T47D (cell line): ENCODE measurements at regions not wholly inside any gene's neighbourhood (a gene's known extent, or its start where the extent isn't known, plus 50 kb on each side); places are given as distances from the start of the nearest gene placed in this dataset.
A peak's percentile ranks its signal among the peaks of the same experiment; 100 is the strongest.
"Not testable (repeated sequence)": the region's sequence is repeated elsewhere in the genome, so short reads cannot be mapped to it uniquely, and the experiment has no call there.

Experiments
- DNase-seq, 2 experiments: peaks; one replicate each; pipeline versions ENCODE4 v3.0.0 to v3.0.0-alpha.2; 2011 to 2012; ENCODE audit warnings: low read depth in 1 of 2, low spot score in 1 of 2
- JUND ChIP-seq: IDR thresholded peaks from 2 replicates; pipeline ENCODE4 v1.6.1; 2012; ENCODE audit warnings: low read depth
- in situ Hi-C: cut with HindIII; loops from 2 replicates; pipeline ENCODE4 v1.10.0; 2016; ENCODE audit warnings: low sequenced_read_pairs, low pct_unique_long_range_greater_than_20kb

DNA sequence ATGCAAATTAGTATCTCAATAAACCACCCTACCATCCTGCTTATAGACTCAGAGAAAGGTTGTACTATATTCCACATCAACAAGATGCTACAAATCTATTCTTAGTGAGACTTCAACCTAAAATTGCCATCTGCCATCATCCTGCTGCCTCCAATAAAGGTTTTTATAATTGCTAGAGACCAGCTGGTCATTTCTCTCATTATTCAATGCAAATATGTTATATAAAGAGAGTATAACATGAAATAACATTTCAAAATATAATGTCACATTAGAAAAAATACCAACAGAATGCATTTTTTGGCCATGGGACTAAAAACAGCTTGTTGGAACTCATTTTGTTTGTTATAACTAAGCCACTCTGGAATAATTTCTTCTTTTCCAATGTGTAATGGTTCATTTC is 247.3 kb downstream of the LRIG3 start:
- TF ChIP-seq JUND, result no peak
- in situ Hi-C loops, result no loop called here
- DNase-seq, result no peak

DNA sequence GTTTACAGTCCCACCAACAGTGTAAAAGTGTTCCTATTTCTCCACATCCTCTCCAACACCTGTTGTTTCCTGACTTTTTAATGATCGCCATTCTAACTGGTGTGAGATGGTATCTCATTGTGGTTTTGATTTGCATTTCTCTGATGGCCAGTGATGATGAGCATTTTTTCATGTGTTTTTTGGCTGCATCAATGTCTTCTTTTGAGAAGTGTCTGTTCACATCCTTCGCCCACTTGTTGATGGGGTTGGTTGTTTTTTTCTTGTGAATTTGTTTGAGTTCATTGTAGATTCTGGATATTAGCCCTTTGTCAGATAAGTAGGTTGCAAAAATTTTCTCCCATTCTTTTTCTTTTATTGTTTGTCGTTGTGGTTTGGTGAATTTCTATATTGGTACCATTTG is 242.5 kb downstream of the LRIG3 start:
- DNase-seq, in situ Hi-C loops: not testable (repeated sequence)

DNA sequence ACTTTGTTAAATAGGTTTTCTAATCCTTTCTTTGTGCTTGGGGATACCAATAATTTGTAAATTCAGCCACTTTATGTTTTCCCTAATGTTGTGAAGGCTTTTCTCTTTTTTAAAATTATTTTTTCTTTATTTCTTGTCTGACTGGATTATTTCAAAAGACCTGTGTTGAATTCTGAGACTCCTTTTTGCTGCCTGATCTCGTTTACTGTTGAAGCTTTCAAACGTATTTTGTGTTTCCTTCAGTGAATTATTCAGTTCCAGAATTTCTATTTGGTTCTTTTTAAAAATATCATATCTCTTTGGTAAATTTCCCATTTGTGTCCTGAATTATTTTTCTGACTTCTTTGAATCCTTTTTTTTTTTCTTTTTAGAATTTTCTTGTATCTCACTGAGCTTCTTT is 241.6 kb downstream of the LRIG3 start:
- DNase-seq, result no peak
- no peak for TF ChIP-seq JUND
- in situ Hi-C loops, result no loop called here

- in situ Hi-C loops, result no loop called here
- no peak for TF ChIP-seq JUND
- peak; percentile 33 to 74 for DNase-seq
Observed at GRCh38 chr12:58681730-58682129, 238.6 kb downstream of the LRIG3 start.

DNA sequence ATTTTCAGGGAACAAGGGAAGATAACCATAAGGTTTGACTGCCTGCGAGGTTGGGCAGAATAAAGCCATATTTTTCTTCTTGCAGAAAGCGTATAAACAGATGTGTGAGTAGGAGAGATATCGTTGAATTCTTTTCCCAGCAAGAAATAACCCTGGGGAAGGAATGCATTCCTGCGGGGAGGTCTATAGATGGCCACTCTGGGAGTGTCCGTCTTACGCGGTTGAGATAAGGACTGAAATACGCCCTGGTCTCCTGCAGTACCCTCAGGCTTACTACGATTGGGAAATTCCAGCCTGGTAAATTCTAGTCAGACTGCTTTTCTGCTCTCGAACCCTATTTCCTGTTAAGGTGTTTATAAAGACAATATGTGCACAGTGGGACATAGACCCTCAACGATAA is 225.0 kb downstream of the LRIG3 start:
- in situ Hi-C loops, result no loop called here
- no peak for DNase-seq
- no peak for TF ChIP-seq JUND

DNA sequence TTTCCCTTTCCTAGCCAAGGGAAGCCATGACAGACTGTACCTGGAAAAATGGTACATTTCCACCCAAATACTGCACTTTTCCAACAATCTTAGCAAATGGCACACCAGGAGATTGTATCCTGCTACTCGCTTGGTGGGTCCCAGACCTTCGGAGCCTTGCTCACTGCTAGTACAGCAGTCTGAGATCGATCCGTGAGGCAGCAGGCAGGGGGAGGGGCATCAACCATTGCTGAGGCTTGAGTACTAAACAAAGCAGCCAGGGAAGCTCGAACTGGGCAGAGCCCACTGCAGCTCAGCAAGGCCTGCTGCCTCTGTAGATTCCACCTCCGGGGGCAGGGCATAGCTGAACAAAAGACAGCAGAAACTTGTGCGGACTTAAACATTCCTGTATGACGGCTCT is 218.8 kb downstream of the LRIG3 start:
- in situ Hi-C loops, result no loop called here
- no peak for TF ChIP-seq JUND
- DNase-seq, result no peak

DNA sequence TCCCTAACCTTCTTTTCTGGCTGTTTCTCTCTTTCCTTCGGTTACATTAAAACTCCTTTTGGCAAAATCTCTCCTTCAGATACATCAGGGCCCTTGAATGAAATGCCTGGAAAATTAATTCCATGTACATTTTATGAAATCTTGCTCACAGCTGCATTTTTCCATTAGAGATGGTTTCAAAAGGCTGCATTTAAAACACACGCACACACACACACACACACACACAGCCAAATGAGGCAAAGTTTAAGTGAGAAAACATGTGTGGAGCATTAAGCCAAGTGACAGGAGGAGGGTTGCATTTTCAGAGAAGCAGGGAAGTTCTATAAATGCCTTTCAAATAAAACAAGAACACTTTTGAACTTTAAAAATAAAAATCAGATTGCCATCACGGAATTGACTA is 216.4 kb downstream of the LRIG3 start:
- no peak for TF ChIP-seq JUND
- DNase-seq, result no peak
- in situ Hi-C loops, result no loop called here

DNA sequence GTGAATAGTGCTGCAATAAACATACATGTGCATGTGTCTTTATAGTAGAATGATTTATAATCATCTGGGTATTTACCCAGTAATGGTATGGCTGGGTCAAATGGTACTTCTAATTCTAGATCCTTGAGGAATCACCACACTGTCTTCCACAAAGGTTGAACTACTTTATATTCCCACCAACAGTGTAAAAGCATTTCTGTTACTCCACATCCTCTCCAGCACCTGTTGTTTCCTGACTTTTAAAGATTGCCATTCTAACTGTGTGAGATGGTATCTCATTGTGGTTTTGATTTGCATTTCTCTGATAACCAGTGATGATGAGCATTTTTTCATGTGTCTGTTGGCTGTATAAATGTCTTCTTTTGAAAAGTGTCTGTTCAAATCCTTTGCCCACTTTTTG is 215.5 kb downstream of the LRIG3 start:
- in situ Hi-C loops, result not testable (repeated sequence)

DNA sequence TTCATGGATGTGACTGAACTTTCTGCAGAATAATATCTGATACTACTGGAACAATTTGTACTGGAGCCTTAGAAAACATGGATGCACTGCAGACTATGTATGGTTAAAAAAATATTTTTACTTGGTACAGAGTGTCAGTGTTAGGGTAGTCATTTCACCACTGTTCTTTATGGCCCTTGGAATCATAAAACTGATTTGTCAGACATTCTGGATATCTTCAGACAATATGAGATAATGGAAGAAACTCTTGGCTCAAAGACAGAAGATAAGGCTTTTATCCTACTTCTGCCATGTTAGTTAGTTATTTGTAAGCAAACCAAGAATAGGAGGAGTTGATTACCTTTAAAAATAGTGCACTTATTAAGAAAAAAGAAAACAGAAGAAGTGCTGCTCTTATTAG is 209.4 kb downstream of the LRIG3 start:
- in situ Hi-C loops, result no loop called here

More for the DNA sequence above, 215.5 kb downstream of the LRIG3 start:
- not testable (repeated sequence) for DNase-seq

DNA sequence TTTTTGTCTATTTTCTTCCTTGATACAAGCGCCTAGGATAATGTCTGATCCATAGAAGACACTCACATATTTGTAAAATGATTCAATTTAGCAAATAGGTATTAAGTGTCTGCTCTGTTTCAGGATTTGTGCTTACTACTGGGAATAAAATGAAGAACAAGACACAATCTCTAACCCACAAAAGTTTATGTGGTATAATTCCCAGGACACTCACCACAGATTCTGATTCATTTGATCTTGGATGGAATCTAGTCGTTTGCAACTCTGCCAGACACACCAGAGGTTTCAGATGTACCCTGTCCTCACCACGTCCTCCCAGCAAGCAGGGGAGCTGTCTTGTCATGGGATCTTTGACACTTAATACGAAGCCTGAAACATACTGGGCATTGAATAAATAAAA is 208.3 kb downstream of the LRIG3 start:
- no peak for DNase-seq
- no peak for TF ChIP-seq JUND
- in situ Hi-C loops, result no loop called here

More for the DNA sequence above, 209.4 kb downstream of the LRIG3 start:
- TF ChIP-seq JUND, result no peak
- no peak for DNase-seq

DNA sequence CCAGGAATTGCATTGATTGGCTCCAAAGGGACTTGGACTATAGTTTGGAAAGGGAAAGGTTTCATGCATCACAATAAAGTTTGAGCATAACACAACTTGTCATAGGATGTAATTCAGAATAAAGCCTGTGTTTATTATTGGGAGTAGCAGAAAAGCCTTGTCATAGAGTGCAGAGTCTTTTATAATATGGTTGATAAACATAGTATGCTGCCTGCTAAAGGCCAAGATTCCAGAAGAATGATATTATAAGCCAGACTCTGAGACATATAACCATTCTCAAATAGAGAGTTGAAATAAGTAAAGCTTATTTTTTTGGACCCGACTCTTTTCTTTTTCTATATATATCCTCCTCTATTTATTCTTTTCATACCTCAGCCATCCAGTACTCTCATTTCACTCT is 207.3 kb downstream of the LRIG3 start:
- in situ Hi-C loops, result no loop called here
- TF ChIP-seq JUND, result no peak
- DNase-seq, result no peak

DNA sequence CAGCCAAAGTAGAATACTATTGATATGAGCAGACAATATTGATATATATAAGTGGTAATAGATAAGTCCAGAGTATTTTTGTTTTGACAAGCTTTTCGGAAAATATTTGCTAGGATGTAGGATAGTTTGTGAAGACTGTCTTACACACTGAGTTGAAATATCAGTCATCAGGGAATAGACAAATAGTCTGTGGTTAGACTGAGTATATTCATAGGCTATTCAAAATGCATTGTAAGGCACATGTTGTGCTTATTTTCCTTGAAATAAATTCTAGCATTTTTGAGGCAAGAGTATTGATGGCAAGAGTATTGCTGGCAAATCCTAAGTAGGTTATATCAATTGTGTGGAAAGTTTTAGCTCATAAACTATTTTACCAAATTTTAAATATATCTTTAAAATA is 201.1 kb downstream of the LRIG3 start:
- in situ Hi-C loops, result no loop called here
- DNase-seq, result no peak
- TF ChIP-seq JUND, result no peak

DNA sequence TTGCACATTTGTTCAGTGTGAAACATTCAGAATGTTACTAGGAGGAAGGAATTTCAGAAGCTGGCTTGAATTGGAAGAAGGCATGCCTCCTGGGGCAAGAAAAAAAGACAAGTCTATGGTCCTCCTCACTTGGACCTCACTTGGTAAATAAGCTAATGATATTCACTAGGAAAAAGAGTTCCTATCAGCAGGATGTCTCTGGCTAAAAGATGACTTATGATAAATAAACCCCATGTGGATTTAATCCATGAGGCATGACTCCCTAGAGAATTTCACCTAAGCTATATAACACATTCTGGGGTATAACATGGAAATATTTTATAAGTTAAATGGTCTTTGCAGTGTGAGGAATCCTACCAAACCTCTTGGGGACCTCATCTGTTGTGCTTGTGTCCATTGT is 199.9 kb downstream of the LRIG3 start:
- TF ChIP-seq JUND, result no peak
- in situ Hi-C loops, result no loop called here
- DNase-seq, result no peak

DNA sequence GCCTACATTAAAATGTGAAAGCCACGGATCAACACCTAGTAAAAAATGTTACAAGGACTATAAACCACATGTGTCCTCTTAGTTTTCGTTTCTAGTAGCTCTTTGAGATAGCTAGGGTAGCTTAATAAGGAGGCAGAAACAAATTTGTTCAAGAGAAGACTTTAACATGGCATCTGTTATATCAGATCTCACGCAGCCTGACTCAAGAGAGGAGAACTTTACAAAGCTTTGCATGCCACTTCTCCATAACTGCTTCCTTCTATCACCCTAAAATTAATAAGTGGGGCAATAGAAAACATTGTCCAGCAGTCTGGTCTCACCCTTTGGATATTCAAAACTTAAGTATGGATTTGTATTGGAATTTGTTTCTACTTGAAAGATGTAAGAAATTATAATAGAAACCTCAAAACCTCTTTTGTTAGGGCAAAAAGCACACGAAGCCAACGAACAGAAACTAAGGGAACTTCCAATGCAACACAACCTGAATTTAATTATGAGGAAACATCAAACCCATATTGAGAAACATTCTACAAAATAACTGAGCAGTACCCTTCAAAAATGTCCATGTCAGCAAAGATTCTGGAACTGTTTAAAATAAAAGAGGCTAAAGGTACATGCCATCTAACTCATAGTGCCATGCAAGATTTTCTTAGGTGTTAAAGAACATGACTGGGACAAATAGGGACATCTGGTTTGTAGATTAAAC is 194.8 kb downstream of the LRIG3 start:
- in situ Hi-C loops, result no loop called here
- DNase-seq, result no peak

More for the DNA sequence above, 194.8 kb downstream of the LRIG3 start:
- TF ChIP-seq JUND, result no peak
